Neural cell (in vitro differentiated cells): ENCODE measurements at regions not wholly inside any gene's neighbourhood (a gene's known extent, or its start where the extent isn't known, plus 50 kb on each side); places are given as distances from the start of the nearest gene placed in this dataset.

Experiments
- H2AFZ ChIP-seq: fragments of 200-600, 300-800 bp; sonication (generic), shearing (Covaris generic); 2 replicates; pipeline ENCODE4 v1.6.0; 2014; ENCODE audit warnings: low read depth, mild to moderate bottlenecking, antibody characterized with exemption, low read length, moderate library complexity
- H3F3A ChIP-seq: fragments of 200-600 bp; shearing (Covaris generic); 2 replicates; pipeline ENCODE4 v1.6.1; 2016; ENCODE audit warnings: mild to moderate bottlenecking, moderate library complexity, mixed read lengths, antibody characterized with exemption, low read length; ENCODE audit not compliant: insufficient read depth, poor library complexity, severe bottlenecking
- H3K27ac ChIP-seq: fragments of 200-600, 300-800 bp; sonication (generic), shearing (Covaris generic); 2 replicates; pipeline ENCODE4 v1.5.1; 2014; ENCODE audit warnings: mild to moderate bottlenecking, low read length, moderate library complexity
- H3K27me3 ChIP-seq: fragments of 300-800, 200-600 bp; sonication (generic), shearing (Covaris generic); 2 replicates; pipeline ENCODE4 v1.6.0; 2014; ENCODE audit warnings: mild to moderate bottlenecking, low read depth, low read length, moderate library complexity; ENCODE audit not compliant: insufficient read depth
- H3K36me3 ChIP-seq: fragments of 300-800, 200-600 bp; sonication (generic), shearing (Covaris generic); 2 replicates; pipeline ENCODE4 v1.5.1; 2014; ENCODE audit warnings: mild to moderate bottlenecking, antibody characterized with exemption, low read length, moderate library complexity; ENCODE audit not compliant: insufficient read depth
- H3K4me2 ChIP-seq: fragments of 300-800, 200-600 bp; sonication (generic), shearing (Covaris generic); 2 replicates; pipeline ENCODE4 v1.6.0; 2014; ENCODE audit warnings: mild to moderate bottlenecking, low read length
- H3K4me3 ChIP-seq: fragments of 300-800, 200-600 bp; sonication (generic), shearing (Covaris generic); 2 replicates; pipeline ENCODE4 v1.5.1; 2014; ENCODE audit warnings: mild to moderate bottlenecking, low read length, moderate library complexity
- H3K79me2 ChIP-seq: fragments of 200-600 bp; shearing (Covaris generic); replicated peaks from 2 replicates; pipeline ENCODE4 v1.6.0; 2014; ENCODE audit warnings: mild to moderate bottlenecking, low read length, moderate library complexity; ENCODE audit not compliant: insufficient read depth
- H3K9ac ChIP-seq: fragments of 300-800, 200-600 bp; sonication (generic), shearing (Covaris generic); 2 replicates; pipeline ENCODE4 v1.6.1; 2016; ENCODE audit warnings: mild to moderate bottlenecking, low read length, mixed read lengths
- H3K9me2 ChIP-seq: fragments of 200-600 bp; shearing (Covaris generic); 2 replicates; pipeline ENCODE4 v1.6.1; 2016; ENCODE audit warnings: mild to moderate bottlenecking, low read length, mixed read lengths; ENCODE audit not compliant: insufficient read depth
- H3K9me3 ChIP-seq: fragments of 200-600, 300-800 bp; sonication (generic), shearing (Covaris generic); 2 replicates; pipeline ENCODE4 v1.6.1; 2016; ENCODE audit warnings: mild to moderate bottlenecking, mixed run types, low read length, moderate library complexity, mixed read lengths
- H4K20me1 ChIP-seq: fragments of 200-600 bp; shearing (Covaris generic); 2 replicates; pipeline ENCODE4 v1.6.1; 2016; ENCODE audit warnings: mild to moderate bottlenecking, mixed run types; ENCODE audit not compliant: insufficient read depth
- CTCF ChIP-seq: fragments of 450-650 bp; IDR thresholded peaks from 2 replicates; pipeline ENCODE4 v1.5.1; 2014; ENCODE audit warnings: antibody characterized with exemption, mild to moderate bottlenecking, moderate library complexity; ENCODE audit not compliant: poor library complexity, severe bottlenecking
- EP300 ChIP-seq: fragments of 450-650 bp; conservative IDR thresholded peaks from 2 replicates; pipeline ENCODE4 v1.6.1; 2014; ENCODE audit warnings: antibody characterized with exemption, mild to moderate bottlenecking, moderate library complexity; ENCODE audit not compliant: poor library complexity, severe bottlenecking
- EZH2 ChIP-seq: fragments of 200-600, 300-800 bp; shearing (Covaris generic), sonication (generic); IDR thresholded peaks from 2 replicates; pipeline ENCODE4 v1.6.1; 2014; ENCODE audit warnings: antibody characterized with exemption, low read length, borderline replicate concordance, mild to moderate bottlenecking; ENCODE audit not compliant: insufficient read depth, poor library complexity, severe bottlenecking
- MXI1 ChIP-seq: fragments of 450-650 bp; conservative IDR thresholded peaks from 2 replicates; pipeline ENCODE4 v1.6.1; 2014; ENCODE audit warnings: antibody characterized with exemption, mild to moderate bottlenecking; ENCODE audit not compliant: poor library complexity, severe bottlenecking
- POLR2AphosphoS5 ChIP-seq: IDR thresholded peaks from 2 replicates; pipeline ENCODE4 v1.6.1; 2012
- RAD21 ChIP-seq: fragments of 450-650 bp; conservative IDR thresholded peaks from 2 replicates; pipeline ENCODE4 v1.6.1; 2014; ENCODE audit warnings: antibody characterized with exemption, mild to moderate bottlenecking, moderate library complexity
- REST ChIP-seq: IDR thresholded peaks from 2 replicates; pipeline ENCODE4 v1.6.1; 2012; ENCODE audit warnings: borderline replicate concordance
- SMC3 ChIP-seq: fragments of 450-650 bp; conservative IDR thresholded peaks from 2 replicates; pipeline ENCODE4 v1.6.1; 2014; ENCODE audit warnings: antibody characterized with exemption, mild to moderate bottlenecking, moderate library complexity; ENCODE audit not compliant: poor library complexity
- TAF1 ChIP-seq: IDR thresholded peaks from 2 replicates; pipeline ENCODE4 v1.6.1; 2012; ENCODE audit warnings: low read depth

DNA sequence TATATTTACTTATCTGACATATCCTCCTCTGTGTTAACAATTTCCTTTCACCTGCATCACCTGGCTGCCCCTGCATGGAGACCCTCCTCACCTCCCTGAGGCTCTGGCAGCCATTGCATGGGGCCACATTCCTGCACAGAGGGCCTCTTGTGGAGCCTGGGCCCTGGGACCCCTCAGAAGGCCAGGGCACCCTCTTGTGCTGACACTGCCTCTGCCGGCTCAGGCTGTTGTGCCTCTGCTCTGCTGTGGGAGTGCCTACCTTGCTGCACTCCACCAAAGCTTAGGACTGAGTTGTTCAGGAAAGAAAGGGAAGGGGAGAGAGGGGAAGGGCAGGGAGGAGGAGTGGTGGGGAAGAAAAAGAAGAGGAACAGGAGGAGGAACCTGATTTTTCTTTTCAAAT, 194.5 kb downstream of the ADAMTS15 start:
- no peak for TF ChIP-seq EZH2
- TF ChIP-seq CTCF: no peak
- no peak for TF ChIP-seq TAF1
- TF ChIP-seq POLR2AphosphoS5: no peak
- H3F3A ChIP-seq: no peaks in the 10 kb centered on the region

DNA sequence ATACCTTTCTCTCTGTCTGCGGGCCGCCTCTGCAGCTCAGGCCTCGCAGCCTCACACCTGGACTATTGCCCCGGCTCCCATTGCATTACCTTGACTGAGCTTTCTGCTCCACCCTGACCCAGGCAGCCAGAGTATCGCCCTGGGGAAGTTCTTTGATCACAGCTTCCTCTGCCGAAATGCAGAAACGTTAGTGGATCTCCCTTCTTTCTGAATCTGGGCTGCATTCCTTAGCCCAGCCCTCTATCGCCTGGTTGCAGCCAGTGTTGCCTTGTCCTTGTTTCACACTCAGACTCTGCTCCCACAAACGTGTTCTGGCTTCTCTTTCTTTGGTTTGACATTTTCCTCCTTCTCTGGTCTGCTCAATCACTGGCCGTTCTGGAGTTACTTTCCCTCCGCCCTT, 195.7 kb downstream of the ADAMTS15 start:
- Histone ChIP-seq H3K27ac (no peak overlapping the region), H3K4me3 (no peak overlapping the region), H3K36me3 (no peaks in the 10 kb centered on the region), H3F3A (no peaks in the 10 kb centered on the region), H3K79me2 (no peaks in the 10 kb centered on the region), H3K9me2 (no peaks in the 10 kb centered on the region), H3K4me2 (no peak overlapping the region), H3K27me3 (no peaks in the 10 kb centered on the region), H4K20me1 (no peaks in the 10 kb centered on the region), H3K9me3 (no peaks in the 10 kb centered on the region), H3K9ac (no peak overlapping the region), H2AFZ (no peak overlapping the region)
- TF ChIP-seq MXI1 (no peak), TAF1 (no peak), SMC3 (no peak), EZH2 (no peak), EP300 (no peak), RAD21 (no peak), REST (no peak), CTCF (no peak), POLR2AphosphoS5 (no peak)

More for the DNA sequence above, 194.5 kb downstream of the ADAMTS15 start:
- Histone ChIP-seq H3K79me2 (no peaks in the 10 kb centered on the region), H3K27me3 (no peaks in the 10 kb centered on the region), H3K36me3 (no peaks in the 10 kb centered on the region), H3K9ac (no peak overlapping the region), H4K20me1 (no peaks in the 10 kb centered on the region), H3K9me2 (no peaks in the 10 kb centered on the region), H3K4me2 (no peak overlapping the region), H2AFZ (no peak overlapping the region), H3K9me3 (no peaks in the 10 kb centered on the region), H3K4me3 (no peak overlapping the region), H3K27ac (no peak overlapping the region)
